Activated T-cell treated with anti-CD3 and anti-CD28 coated beads for 1 hour (primary cell): ENCODE measurements at regions not wholly inside any gene's neighbourhood (a gene's known extent, or its start where the extent isn't known, plus 50 kb on each side); places are given as distances from the start of the nearest gene placed in this dataset.

ENCODE experiments used
- DNase-seq: peaks from one replicate; pipeline ENCODE4 v3.0.0-alpha.2; 2020; ENCODE audit warnings: low read depth

DNA sequence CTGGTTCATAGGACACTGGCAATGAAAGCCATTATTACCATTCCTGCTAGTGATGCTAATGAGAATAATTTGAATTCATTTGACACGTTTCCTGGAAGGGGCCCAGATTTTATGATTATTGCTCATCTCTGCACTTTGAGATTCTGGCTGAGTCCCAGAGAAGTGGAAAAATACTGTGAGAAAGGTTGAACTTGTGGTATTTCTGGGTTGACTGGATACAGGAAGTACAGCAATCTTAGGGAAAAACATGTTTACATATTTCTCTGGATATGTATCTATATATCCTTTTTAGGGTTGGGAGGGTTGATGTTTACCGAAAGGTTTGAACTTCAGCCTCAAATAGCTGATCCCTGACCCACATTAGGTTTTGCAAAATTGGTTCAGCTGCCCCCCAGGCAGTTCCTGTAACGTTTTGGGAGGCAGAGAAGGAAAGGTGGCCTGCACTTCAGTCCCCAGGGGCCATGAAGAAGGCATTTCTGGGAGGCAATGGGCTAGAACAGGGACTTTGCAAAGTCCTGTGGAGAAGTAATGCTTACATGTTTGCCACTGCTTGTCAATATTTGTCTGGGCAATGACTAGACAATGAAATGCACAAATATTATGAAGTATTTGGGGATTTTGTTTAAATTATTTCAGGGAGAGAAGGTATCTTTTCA is 253.7 kb upstream of the PITRM1 start:
- no peak for DNase-seq

DNA sequence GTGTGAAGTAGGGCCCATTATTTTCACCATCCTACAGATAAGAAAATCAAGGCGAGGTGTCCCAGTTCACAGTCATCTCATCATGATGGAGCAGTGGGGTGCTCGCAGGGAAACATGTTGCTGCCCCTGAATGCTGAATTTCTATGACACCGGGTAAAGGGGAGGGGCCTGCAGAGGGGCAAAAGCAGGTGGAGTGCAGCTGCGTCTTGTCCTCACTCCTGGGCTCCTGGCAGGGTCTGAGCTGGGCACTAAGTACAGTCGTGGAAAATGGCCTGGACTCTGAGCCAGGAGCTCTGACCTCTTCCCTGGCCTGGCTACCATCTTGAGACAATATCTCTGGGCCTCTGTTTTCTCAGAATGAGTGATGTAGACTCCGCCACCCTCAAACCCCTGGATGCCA is 253.1 kb upstream of the PITRM1 start:
- DNase-seq = no peak

GRCh38 chr10:3425261-3425660 is 252.7 kb upstream of the PITRM1 start:
- no peak for DNase-seq

- no peak for DNase-seq
Measured at GRCh38 chr10:3424111-3424851, 251.7 kb upstream of the PITRM1 start.

DNA sequence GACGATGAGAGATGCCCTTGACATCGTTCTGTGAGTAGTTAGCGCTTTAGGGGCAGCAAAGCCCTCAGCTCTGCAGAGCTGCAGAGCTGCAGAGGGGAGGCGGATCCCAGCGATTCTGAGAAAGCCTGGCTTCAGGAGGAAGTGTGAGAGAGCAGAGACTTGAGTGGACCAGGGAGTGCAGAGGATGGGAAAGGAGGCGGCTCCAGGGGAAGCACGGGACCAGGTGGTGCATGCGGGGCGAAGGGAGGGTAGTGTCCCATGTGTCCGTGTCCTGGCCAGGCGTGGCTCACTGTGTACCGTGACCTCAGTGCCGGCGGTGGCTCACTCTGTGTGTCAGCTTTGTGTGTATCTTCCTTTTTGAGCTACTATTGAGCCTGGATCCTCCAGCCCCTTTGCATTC is 250.8 kb upstream of the PITRM1 start:
- no peak for DNase-seq

DNA sequence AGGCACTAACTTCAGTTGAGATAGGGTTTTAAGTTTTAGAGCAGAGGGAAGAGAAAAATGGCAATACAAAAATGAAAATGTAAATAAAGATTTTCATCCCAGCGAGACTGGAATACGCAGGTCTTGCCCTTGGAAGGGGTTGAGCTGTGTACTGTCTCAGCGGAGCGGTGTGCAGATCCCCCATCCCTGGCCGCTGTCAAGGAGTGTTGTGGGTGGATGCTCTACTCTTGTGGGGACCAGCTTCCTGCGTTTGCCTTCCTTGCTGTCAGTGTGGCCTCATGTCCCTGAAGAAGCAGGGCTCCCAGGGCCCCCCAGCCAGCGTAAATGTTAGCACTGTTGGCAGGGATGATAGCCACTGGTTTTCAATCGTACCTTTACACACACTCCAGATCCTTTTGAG is 249.7 kb upstream of the PITRM1 start:
- DNase-seq = no peak

- no peak for DNase-seq
Measured at GRCh38 chr10:3421537-3422257, 249.1 kb upstream of the PITRM1 start.

DNA sequence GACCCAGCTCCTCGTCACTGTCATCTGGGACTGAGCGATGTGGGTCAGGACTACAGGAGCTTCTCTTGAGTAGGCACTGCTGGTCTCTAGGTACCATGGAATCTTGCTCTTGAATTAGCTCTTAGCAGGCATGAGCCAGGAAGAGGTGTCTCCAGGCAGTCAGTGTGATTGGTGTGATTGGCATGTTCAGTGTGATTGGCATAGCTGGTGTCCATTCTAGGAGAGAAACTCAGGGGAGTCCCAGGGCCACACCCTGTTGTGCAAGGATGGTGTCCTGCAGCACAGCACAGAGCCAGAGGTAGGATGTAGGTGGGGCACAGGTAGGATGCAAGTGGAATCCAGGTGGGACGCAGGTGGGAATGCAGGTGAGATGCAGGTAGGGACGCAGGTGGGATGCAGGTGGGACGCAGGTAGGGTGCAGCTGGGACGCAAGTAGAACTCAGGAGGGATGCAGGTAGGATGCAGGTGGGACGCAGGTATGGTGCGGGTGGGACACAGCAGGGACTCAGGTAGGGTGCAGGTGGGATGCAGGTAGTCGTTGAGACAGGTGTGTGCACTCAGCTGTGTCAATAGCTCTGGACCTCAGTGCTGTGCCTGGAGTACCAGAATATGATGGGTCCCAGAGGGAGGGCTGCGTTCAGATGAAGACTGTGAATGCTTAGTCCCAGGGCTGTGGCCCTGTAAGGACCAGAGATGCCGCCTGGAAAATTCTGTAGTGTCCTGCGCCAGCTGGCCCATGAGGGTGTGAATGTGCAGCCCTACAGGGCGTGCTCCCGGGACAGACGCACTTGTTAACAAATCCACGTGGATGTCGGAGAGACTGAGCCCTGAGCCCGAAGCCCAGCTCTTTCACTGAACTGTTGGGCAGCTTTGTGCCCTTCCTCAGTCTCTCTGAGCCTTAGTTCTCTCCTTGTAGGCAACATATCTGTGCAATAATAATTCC is 248.2 kb upstream of the PITRM1 start:
- DNase-seq = no peak

DNA sequence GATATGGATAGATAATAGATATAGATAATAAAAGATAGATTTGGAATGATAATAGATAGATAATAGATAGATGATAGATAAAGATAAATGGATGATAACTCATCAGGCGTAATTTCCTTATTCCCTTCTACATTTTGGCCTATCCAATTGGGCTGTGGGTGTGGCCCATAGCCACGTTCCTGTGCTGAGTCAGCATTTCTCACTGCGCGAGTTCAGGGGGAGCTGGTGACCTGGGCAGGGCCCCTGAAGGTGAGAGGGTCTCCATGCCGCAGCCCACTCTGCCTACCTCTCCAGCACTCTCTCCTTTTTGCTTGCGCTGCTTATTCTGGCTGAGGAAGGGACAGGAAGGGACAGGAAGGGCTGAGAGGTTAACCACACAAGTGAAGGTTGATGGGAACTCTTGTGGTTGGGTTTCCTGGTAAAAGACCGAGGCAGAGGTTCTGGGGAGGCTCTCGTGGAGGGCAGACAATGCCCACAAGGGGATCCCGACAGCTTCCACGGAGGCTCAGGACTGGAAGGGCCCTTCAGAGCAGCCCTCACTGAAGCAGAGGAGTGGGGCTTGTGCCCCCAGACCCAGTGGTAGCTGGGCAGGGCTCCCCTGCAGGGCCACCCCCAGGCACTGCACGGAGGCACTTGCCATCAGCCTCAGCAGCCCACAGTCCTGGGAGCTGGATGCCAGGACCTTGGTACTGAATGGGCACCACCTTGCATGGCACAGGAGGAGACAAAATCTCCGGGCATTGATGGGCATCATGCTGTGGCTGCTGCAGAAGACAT is 247.3 kb upstream of the PITRM1 start:
- no peak for DNase-seq

- no peak for DNase-seq
Measured at GRCh38 chr10:3418926-3419325, 246.3 kb upstream of the PITRM1 start.

- no peak for DNase-seq
Measured at GRCh38 chr10:3418041-3418754, 245.6 kb upstream of the PITRM1 start.

- no peak for DNase-seq
Measured at GRCh38 chr10:3417096-3417495, 244.5 kb upstream of the PITRM1 start.

DNA sequence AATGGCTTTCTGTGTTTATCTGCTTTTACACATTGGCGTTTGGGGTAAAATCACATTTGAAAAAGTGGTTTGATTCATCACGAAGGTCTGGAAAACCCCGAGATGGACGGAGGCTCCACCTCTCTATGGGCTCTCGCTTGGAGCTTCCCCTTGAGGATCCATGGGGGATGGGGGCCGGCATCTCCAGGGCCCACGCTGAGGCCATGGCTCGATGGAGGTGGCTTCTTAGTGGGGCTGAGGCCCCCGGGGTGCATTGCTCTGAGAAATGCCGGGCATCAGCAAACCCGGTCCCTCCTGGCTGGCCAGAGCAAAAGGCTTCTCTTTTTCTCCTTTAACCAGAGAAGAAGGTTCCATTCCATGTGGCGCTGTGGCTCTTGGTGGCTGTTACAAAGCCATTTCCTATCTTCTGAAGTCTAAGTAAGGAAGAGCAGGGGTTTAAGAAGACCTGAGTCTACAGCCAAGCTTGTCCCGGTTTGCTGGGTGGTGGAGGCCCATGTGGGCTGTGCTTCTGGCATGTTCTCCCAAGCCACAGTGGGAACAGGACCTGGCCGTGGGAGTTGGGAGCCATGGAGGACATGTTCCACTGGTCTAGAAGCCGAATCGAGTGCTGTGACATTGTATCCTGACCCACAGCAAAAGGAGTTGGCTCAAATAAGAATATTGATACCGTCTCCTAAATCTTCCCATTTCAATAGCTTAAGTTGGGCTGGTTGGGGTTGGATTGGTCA is 243.5 kb upstream of the PITRM1 start:
- DNase-seq = no peak

DNA sequence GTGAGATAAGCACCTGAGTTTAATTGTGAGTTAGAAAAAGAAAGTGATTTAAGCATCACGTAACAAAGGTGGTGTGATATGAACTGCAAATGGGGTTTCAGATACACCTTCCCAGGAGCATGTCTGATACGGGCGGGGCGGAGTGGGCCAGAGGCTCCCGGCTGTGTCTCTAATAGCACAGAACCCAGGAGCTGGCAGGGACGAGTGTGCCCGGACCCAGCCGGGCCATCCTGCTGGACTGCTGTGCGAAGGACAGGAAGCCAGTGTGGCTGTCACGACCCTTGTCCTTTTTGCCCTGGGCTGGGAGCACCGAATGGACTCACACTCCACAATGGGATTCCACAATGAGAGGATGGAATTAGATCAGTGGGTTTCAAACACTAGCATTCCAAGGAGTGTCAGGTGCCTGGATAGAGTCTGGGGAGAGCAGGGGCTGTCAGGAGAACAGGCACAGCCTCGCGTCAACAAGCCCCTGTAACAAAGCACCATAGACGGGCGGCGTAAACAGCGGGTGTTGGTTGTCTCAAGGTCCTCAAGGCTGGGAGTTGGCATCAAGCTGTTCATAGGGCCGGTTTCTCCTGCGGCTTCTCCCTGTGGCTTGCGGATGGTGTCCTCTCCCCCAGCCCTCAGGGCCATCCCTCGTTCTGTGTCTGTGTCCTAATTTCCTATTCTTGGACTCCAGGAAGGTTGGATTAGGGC is 242.6 kb upstream of the PITRM1 start:
- no peak for DNase-seq

DNA sequence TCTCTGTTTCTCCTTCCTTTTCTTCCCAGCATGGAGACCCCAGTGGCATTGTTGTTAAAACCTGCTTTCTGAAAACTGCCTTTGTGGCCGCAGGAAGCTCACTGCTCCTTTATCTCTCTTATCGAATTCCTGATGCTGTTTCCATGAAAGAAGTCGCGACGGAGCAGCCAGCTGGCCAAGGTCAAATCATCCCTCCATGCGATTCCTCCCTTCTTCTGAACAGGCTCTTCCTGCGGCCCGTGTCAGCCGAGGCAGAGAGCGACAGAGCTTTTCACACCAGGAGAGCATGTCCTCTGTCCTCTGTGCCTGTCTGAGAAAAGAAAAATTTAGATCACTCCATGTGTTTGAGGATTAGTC is 242.1 kb upstream of the PITRM1 start:
- no peak for DNase-seq

- no peak for DNase-seq
Measured at GRCh38 chr10:3413937-3414666, 241.5 kb upstream of the PITRM1 start.

DNA sequence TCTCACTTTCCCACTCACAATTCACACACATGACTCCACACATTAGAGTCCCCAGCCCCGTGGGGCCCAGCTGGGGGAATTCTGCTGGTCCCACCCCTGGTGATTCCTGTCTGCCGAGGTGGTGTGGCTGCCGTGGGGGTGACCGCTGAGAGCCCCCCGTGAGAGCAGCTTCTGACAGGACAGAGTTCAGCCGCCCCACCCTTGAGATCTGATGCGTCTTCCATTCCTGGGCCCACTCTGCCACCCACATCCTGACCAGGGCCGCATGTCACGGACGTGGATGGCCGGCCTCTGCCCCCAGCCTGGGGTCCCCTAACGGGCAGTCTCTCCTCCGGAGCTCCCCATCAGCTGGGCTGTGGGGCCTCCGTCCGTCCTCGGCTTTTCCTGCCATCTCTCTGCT is 240.1 kb upstream of the PITRM1 start:
- no peak for DNase-seq

- no peak for DNase-seq
Measured at GRCh38 chr10:3412071-3412582, 239.5 kb upstream of the PITRM1 start.

GRCh38 chr10:3411044-3411443 is 238.5 kb upstream of the PITRM1 start:
- DNase-seq = no peak
